ENCODE measurements at regions not wholly inside any gene's neighbourhood (a gene's known extent, or its start where the extent isn't known, plus 50 kb on each side); places are given as distances from the start of the nearest gene placed in this dataset.

DNA sequence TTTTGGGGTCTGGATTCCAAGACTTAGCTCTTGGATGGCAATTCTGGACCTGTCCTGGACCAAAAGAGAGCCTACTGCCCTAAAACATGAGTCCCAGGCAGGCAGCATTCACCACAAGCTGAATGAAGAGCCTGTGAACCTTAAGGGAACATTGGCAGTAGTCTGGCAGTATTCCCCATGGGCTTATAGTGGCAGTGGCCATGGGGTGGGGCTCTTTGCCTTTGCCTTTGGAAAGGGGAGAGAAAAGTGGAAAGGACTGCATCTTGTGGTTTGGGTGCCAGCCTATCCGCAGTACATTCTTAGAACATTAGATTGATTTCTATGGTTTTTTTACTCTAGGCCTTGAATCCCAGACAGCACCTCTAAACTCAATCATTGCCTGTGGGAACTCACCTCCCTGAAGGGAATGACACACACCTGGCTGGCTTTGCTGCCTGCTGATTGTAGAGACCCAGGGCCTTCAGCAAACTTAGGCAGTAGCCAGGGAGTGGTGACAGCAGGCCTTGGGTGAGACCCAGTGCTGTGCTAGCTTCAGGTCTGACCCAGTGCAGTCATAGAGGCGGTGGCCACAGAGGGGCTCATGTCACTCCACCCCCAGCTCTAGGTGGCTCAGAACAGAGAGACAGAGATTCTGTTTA lies 216.3 kb downstream of the CETN3 start:
- TF ChIP-seq CTCF (IDR thresholded peaks at IDR 0.05; ENCODE audit: insufficient read depth, low read length) (no peak), POLR2AphosphoS5 (IDR thresholded peaks at IDR 0.05; ENCODE audit: low read depth) (no peak), GABPA (IDR thresholded peaks at IDR 0.05; ENCODE audit: low read depth) (no peak)
